ENCODE measurements at regions not wholly inside any gene's neighbourhood (a gene's known extent, or its start where the extent isn't known, plus 50 kb on each side); places are given as distances from the start of the nearest gene placed in this dataset.
A peak's percentile ranks its signal among the peaks of the same experiment; 100 is the strongest.

DNA sequence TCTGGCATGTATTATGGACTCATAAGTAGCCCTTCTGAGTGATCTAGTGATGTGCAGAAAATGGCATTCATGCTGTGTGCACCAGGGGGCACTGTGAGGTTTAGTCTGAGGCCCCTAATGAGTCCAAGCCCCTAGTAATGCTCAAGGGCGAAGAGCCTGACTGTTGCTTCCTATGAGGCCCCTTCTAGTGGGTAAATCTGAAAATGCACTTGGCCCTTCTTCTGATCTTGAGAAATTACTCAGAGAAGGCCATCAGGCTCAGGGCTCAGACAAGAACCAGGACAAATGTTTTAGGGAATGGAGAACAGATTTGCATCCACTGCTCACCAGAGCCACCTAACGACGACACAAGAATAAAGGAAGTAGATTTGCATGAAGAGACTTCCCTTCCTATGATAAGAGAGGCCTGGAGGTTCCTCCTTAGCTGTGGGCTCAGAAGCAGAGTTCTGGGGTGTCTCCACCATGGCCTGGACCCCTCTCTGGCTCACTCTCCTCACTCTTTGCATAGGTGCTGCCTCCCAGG is 75.8 kb downstream of the GGTLC2 start:
- DNase-seq: peak; percentile 48 to 77
- no peaks in the 10 kb centered on the region for H3K36me3 Mint-ChIP-seq
- Histone ChIP-seq H3K36me3 (ENCODE audit: control insufficient read depth, insufficient read depth, low read length) (no peaks in the 10 kb centered on the region), H3K27ac (ENCODE audit: low read length) (peak overlapping the region; percentile 86), H3K4me3 (ENCODE audit: low read length) (no peak overlapping the region), H3K4me1 (ENCODE audit: control insufficient read depth, insufficient read depth, low read length) (peaks cover 41% of the 10 kb centered on the region), H3K9me3 (ENCODE audit: control insufficient read depth, insufficient read depth, low read length) (no peaks in the 10 kb centered on the region), H3K27me3 (ENCODE audit: control insufficient read depth, insufficient read depth, low read length) (no peaks in the 10 kb centered on the region)
- TF ChIP-seq, protein P1, sequence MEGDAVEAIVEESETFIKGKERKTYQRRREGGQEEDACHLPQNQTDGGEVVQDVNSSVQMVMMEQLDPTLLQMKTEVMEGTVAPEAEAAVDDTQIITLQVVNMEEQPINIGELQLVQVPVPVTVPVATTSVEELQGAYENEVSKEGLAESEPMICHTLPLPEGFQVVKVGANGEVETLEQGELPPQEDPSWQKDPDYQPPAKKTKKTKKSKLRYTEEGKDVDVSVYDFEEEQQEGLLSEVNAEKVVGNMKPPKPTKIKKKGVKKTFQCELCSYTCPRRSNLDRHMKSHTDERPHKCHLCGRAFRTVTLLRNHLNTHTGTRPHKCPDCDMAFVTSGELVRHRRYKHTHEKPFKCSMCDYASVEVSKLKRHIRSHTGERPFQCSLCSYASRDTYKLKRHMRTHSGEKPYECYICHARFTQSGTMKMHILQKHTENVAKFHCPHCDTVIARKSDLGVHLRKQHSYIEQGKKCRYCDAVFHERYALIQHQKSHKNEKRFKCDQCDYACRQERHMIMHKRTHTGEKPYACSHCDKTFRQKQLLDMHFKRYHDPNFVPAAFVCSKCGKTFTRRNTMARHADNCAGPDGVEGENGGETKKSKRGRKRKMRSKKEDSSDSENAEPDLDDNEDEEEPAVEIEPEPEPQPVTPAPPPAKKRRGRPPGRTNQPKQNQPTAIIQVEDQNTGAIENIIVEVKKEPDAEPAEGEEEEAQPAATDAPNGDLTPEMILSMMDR (IDR thresholded peaks at IDR 0.05): peak; percentile 77
- H3K27me3 Mint-ChIP-seq (ENCODE audit: low read depth in 2 of 2): no peaks in the 10 kb centered on the region
- 71% methylated on average over 1 of the region's 3 CpGs for WGBS (ENCODE audit: insufficient coverage)
- H3K9me3 Mint-ChIP-seq: no peaks in the 10 kb centered on the region
- peak overlapping the region; percentile 80 to 92 for H3K27ac Mint-ChIP-seq
- peaks cover 47 to 54% of the 10 kb centered on the region in 2 donors for H3K4me1 Mint-ChIP-seq
- intact Hi-C loops (cut with micrococcal nuclease): loop anchor here (1.0 kb wide), 1 partner anchor 28 kb away; no protein-coding TSS in a partner anchor
- H3K4me3 Mint-ChIP-seq: peak overlapping the region; percentile 6
- peak; percentile 64 to 78 (median 73) for ATAC-seq

DNA sequence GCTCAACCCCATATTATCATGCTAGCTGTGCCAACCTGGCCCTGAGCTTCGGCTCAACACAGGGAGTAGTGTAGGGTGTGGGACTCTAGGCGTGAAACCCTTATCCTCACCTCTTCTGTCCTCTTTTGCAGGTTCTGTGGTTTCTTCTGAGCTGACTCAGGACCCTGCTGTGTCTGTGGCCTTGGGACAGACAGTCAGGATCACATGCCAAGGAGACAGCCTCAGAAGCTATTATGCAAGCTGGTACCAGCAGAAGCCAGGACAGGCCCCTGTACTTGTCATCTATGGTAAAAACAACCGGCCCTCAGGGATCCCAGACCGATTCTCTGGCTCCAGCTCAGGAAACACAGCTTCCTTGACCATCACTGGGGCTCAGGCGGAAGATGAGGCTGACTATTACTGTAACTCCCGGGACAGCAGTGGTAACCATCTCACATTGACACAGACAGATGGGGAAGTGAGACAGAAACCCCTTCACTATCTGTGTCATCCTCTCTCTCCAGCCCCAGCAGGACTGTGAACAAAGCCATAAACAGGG is 76.4 kb downstream of the GGTLC2 start:
- ATAC-seq (peak; percentile 48 to 58 (median 53)), DNase-seq (peak; percentile 30 to 46)

DNA sequence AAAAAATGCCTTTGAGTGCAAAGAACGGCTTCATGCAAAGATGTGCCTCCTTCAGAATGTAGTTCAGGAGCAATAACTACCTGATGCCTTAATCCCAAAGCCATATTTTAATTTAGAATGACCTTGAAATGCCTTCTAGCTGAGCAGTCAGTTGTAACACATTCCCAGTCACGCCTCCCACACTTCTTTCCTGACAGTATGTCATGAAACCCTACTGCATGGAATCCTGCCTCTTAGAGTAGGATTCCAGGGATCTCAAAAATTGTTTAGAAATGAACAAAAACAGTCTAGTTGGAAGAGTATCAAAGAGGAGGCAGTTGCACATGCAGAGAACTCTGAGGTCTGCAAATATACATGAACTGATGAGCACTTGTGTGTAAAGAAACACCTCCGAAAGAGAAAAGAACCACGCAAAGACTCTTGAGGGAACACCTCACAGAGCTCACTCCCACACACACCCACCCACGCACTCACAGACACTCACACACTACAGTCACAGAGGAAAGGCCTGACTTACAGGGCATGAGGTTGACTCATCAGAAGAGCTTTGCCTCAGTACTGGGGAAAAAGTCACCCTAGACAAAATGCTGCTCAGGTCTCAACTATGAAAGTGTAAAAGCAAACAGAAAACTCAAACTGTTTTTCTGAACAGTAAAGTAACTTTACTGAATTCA is 77.4 kb downstream of the GGTLC2 start:
- DNase-seq: peak; percentile 44 to 57

More for the DNA sequence above, 76.4 kb downstream of the GGTLC2 start:
- H3K4me3 ChIP-seq (ENCODE audit: low read length): no peak overlapping the region
- H3K9me3 Mint-ChIP-seq: no peaks in the 10 kb centered on the region
- H3K27me3 ChIP-seq (ENCODE audit: control insufficient read depth, insufficient read depth, low read length): no peaks in the 10 kb centered on the region
- intact Hi-C loops (cut with micrococcal nuclease): loop anchor here (1.0 kb wide), 1 partner anchor 28 kb away; no protein-coding TSS in a partner anchor
- WGBS (ENCODE audit: insufficient coverage): 61% methylated on average over 4 of the region's 6 CpGs
- H3K27ac Mint-ChIP-seq: peak overlapping the region; percentile 80 to 92
- TF ChIP-seq, protein P1 (IDR thresholded peaks at IDR 0.05): no peak
- no peaks in the 10 kb centered on the region for H3K36me3 Mint-ChIP-seq
- H3K4me1 Mint-ChIP-seq: peaks cover 47 to 52% of the 10 kb centered on the region in 2 donors
- H3K9me3 ChIP-seq (ENCODE audit: control insufficient read depth, insufficient read depth, low read length): no peaks in the 10 kb centered on the region
- no peaks in the 10 kb centered on the region for H3K27me3 Mint-ChIP-seq (ENCODE audit: low read depth in 2 of 2)
- peak overlapping the region; percentile 6 for H3K4me3 Mint-ChIP-seq
- H3K36me3 ChIP-seq (ENCODE audit: control insufficient read depth, insufficient read depth, low read length): no peaks in the 10 kb centered on the region
- H3K4me1 ChIP-seq (ENCODE audit: control insufficient read depth, insufficient read depth, low read length): peaks cover 37% of the 10 kb centered on the region
- H3K27ac ChIP-seq (ENCODE audit: low read length): peak overlapping the region; percentile 86

More for the DNA sequence above, 77.4 kb downstream of the GGTLC2 start:
- Mint-ChIP-seq H3K36me3 (no peaks in the 10 kb centered on the region), H3K27me3 (ENCODE audit: low read depth in 2 of 2) (no peaks in the 10 kb centered on the region), H3K4me1 (peaks cover 47 to 52% of the 10 kb centered on the region in 2 donors), H3K9me3 (no peaks in the 10 kb centered on the region), H3K27ac (peak overlapping the region; percentile 80 to 92), H3K4me3 (peak overlapping the region; percentile 38)
- TF ChIP-seq, protein P1 (IDR thresholded peaks at IDR 0.05): no peak
- Histone ChIP-seq H3K4me3 (ENCODE audit: low read length) (no peak overlapping the region), H3K27me3 (ENCODE audit: control insufficient read depth, insufficient read depth, low read length) (no peaks in the 10 kb centered on the region), H3K4me1 (ENCODE audit: control insufficient read depth, insufficient read depth, low read length) (peaks cover 37% of the 10 kb centered on the region), H3K36me3 (ENCODE audit: control insufficient read depth, insufficient read depth, low read length) (no peaks in the 10 kb centered on the region), H3K9me3 (ENCODE audit: control insufficient read depth, insufficient read depth, low read length) (no peaks in the 10 kb centered on the region), H3K27ac (ENCODE audit: low read length) (peak overlapping the region; percentile 86)
- ATAC-seq: peak; percentile 80 to 83 (median 81)
- intact Hi-C loops (cut with micrococcal nuclease): no loop called here
- WGBS (ENCODE audit: insufficient coverage): 35% methylated on average over 5 of the region's 5 CpGs
